ENCODE measurements at regions not wholly inside any gene's neighbourhood (a gene's known extent, or its start where the extent isn't known, plus 50 kb on each side); places are given as distances from the start of the nearest gene placed in this dataset.

DNA sequence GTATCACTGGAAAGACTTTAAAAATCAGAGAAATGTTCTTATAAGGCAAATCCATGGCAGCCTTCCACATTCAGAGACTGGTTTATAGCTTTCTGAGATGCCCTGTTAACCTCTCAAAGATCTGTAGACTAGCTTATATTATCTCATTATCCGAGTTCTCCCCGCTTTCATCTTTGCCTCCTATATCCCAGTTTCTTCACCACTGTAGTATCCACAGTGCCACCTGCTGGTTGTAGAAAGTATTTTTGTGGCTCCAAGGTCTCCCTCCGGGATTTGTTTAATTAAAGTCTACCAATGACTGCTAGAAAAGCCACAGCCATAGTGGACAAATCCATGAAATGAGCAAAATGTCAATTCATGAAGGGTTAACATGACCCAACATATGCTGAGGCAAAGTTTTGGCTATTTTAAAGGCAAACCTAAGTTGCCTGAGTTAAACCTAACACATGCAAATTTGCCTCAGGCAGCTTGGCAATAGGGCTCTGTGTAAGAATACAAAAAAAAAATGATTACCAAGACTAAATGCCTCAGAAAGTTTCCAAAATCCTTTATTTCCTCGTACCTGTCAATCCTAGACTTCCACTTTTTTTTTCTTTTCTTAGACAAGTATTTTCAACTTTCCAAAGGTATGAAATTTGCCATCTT lies 218.8 kb upstream of the BMP4 start:
- peak; percentile 54 for DNase-seq (ENCODE audit: low spot score)

DNA sequence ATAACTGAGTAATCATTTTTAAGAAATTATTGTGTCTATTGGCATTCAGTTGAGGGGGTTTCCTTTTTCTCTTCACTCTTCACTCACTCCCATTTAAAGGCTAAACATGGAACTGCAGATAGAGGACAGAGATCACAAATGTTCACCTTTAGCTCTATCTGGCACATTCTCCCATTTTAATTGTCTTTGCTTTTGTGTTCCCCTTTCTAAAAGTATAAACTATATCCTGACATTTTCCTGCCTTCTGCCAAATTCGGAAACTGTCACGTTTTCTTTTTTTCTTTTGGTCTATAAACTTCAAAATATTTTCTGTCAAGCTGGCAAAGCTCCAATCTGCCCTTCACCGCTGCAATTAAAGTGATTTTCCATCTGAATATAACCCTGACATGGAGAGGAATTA lies 219.8 kb upstream of the CDKN3 start:
- no peak for DNase-seq (ENCODE audit: low spot score)

GRCh38 chr14:54177641-54178621 lies 218.9 kb upstream of the CDKN3 start:
- no peak for DNase-seq (ENCODE audit: low spot score)

- DNase-seq (ENCODE audit: low spot score), result peak; percentile 43
Measured at GRCh38 chr14:54182419-54183045, 214.3 kb upstream of the CDKN3 start.

- no peak for DNase-seq (ENCODE audit: low spot score)
Measured at GRCh38 chr14:54186821-54187763, 209.7 kb upstream of the CDKN3 start.

GRCh38 chr14:54188064-54188666 lies 208.6 kb upstream of the CDKN3 start:
- DNase-seq (ENCODE audit: low spot score), result no peak

- DNase-seq (ENCODE audit: low spot score), result no peak
Measured at GRCh38 chr14:54189333-54189732, 207.5 kb upstream of the CDKN3 start.

DNA sequence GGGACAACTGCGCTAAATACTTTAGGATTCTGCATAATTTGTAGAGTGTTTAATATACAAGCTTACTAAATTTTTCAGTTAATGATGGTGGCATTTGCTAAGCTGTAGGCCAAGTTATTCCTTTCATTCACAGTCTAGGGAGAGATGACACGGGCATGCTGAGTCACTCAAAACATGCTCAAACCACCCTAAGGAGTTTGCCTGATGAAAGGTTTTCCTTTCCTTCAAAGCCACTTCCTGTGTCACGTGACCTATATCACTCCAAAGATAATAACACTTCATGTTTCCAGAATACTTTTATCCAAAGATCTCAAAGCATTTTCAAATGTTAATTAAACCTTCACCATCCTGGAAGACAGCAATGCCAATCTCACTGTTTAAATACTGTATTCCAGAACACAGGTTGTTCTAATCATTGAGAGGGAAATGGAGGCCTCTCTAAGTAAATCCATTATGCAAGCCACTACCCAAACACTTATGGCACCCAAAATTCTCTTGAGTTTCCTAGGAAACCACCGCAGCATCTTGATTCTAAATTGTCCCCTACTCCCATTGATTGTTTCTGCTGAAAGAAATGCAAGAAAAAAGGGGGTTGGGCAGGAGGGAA lies 207.0 kb upstream of the CDKN3 start:
- peak; percentile 48 for DNase-seq (ENCODE audit: low spot score)

GRCh38 chr14:54191846-54192245 lies 205.0 kb upstream of the CDKN3 start:
- no peak for DNase-seq (ENCODE audit: low spot score)

DNA sequence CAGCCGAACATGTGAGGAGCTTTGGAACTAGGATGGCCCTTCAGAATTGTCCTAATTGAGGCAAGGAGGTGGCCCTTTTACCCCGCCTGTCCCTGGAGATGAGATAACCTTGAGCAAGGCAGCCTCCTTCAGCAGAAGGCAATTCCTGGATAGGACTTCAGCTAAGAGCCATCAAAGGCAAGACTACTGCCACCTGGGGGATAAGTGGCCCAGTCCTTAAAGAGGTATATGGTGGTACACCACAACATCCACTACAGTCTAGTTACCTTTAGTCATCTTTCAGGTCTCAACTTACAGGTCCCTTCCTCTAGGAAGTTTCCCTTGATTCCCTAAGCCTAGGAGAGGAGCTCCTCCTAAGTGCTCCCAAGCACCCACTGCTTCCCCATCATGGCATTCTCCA lies 204.2 kb upstream of the CDKN3 start:
- DNase-seq (ENCODE audit: low spot score), result no peak

- no peak for DNase-seq (ENCODE audit: low spot score)
Measured at GRCh38 chr14:54193871-54194270, 202.9 kb upstream of the CDKN3 start.

GRCh38 chr14:54194501-54194900 lies 202.3 kb upstream of the CDKN3 start:
- no peak for DNase-seq (ENCODE audit: low spot score)

DNA sequence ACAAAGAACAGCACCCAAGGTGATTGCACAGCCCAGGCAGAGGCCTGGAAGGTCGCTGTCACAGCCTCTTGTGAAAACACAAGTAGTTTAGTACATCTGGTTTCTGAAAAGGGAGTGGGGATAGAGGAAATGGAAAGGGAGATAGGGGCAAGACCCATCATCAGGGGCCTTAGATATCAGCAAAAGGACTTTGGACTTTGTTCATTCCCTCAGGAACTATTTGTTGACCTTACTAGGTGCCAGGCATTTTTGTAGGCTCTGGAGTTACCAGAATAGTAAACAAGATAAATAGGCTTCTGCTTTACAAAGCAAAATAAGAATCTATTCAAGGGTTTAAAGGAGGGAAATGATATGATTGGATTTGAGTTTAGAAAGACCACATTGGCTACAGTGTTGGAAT lies 199.4 kb upstream of the CDKN3 start:
- DNase-seq (ENCODE audit: low spot score), result no peak

GRCh38 chr14:54200726-54201125 lies 196.1 kb upstream of the CDKN3 start:
- DNase-seq (ENCODE audit: low spot score), result peak; percentile 64

DNA sequence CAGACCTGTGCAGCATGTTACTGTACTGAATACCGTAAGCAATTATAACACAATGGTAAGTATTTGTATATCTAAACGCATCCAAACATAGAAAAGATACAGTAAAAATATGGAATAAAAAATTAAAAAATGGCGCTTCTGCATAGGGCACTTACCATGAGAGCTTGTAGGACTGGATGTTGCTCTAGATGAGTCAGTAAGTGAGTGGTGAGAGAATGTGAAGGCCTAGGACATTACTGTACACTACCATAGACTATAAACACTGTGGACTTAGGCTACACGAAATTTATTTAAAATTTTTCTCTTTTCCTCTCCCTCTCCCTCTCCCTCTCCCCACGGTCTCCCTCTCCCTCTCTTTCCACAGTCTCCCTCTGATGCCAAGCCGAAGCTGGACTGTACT lies 194.5 kb upstream of the CDKN3 start:
- no peak for DNase-seq (ENCODE audit: low spot score)

GRCh38 chr14:54206516-54206915 lies 190.3 kb upstream of the CDKN3 start:
- no peak for DNase-seq (ENCODE audit: low spot score)

DNA sequence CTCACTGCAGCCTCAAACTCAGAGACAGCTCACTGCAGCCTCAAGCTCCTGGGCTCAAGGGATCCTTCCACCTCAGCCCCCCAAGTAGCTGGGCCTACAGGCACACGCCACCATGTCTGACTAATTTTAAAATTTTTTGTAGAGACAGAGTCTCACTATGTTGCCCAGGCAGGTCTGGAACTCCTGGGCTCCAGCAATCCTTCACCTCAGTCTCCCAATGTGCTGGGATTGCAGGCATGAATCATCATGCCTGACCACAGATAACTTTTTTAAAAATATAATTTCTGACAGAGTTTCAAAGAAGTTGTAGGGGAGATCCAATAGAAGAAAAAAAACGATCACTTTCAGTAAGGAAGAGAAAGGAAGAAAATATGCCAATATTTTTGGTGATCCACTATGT lies 189.7 kb upstream of the CDKN3 start:
- DNase-seq (ENCODE audit: low spot score), result no peak

- no peak for DNase-seq (ENCODE audit: low spot score)
Measured at GRCh38 chr14:54207476-54208462, 189.0 kb upstream of the CDKN3 start.

DNA sequence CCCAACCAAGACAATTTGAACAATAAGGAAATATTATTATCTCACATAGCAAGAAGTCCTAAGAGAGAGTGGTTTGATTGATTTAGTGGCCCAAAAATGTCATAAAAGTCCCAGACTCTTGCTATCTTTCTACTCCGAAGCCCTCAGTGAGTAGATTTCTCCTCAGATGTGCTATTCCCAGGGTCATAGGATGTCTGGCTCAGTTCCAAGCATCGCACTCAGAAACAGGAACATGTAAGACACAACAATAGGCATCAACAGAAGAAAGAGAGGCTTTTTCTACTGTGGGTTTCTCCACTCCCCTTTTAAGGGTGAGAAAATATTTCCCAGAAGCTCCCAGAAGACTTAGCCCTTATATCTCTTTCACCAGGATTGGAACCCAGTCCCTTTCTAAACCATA lies 188.1 kb upstream of the CDKN3 start:
- DNase-seq (ENCODE audit: low spot score), result no peak

Measured in AG08396 (cell line).